GM23338 (cell line): ENCODE measurements at regions not wholly inside any gene's neighbourhood (a gene's known extent, or its start where the extent isn't known, plus 50 kb on each side); places are given as distances from the start of the nearest gene placed in this dataset.

Experiments used
- ATAC-seq: fragments of 200-7000 bp; cut with Tn5 transposase; 3 replicates; pipeline ENCODE4 v1.9.1; 2020
- DNase-seq: peaks from one replicate; pipeline ENCODE4 v3.0.0-alpha.2; 2015; ENCODE audit warnings: low spot score
- H2AFZ ChIP-seq: fragments of 200-600 bp; sonication (generic); 2 replicates; pipeline ENCODE4 v1.8.0; 2016; ENCODE audit warnings: antibody characterized with exemption, mild to moderate bottlenecking, moderate library complexity
- H3F3A ChIP-seq: fragments of 200-600 bp; sonication (generic); replicated peaks from 2 replicates; pipeline ENCODE4 v1.8.0; 2017; ENCODE audit warnings: antibody characterized with exemption, mixed run types, low read depth
- H3K27ac ChIP-seq: fragments of 200-600 bp; sonication (generic); 2 replicates; pipeline ENCODE4 v1.6.1; 2016; ENCODE audit warnings: low read depth
- H3K27me3 ChIP-seq: fragments of 200-600 bp; sonication (generic); 2 replicates; pipeline ENCODE4 v1.8.0; 2016; ENCODE audit warnings: mild to moderate bottlenecking, mixed run types, moderate library complexity; ENCODE audit not compliant: insufficient read depth
- H3K36me3 ChIP-seq: fragments of 200-600 bp; sonication (generic); 2 replicates; pipeline ENCODE4 v1.8.0; 2016; ENCODE audit warnings: mild to moderate bottlenecking; ENCODE audit not compliant: insufficient read depth
- H3K4me1 ChIP-seq: fragments of 200-600 bp; sonication (generic); 2 replicates; pipeline ENCODE4 v1.8.0; 2016; ENCODE audit warnings: mild to moderate bottlenecking, moderate library complexity; ENCODE audit not compliant: insufficient read depth
- H3K4me2 ChIP-seq: fragments of 200-600 bp; sonication (generic); 2 replicates; pipeline ENCODE4 v1.7.1; 2017; ENCODE audit warnings: mixed run types
- H3K4me3 ChIP-seq: fragments of 200-600 bp; sonication (generic); 2 replicates; pipeline ENCODE4 v1.6.1; 2016; ENCODE audit warnings: mixed run types
- H3K79me2 ChIP-seq: fragments of 200-600 bp; sonication (generic); replicated peaks from 2 replicates; pipeline ENCODE4 v1.8.0; 2017; ENCODE audit warnings: mild to moderate bottlenecking; ENCODE audit not compliant: insufficient read depth
- H3K9me2 ChIP-seq: fragments of 200-600 bp; sonication (generic); 2 replicates; pipeline ENCODE4 v1.8.0; 2017; ENCODE audit not compliant: insufficient read depth
- H4K20me1 ChIP-seq: fragments of 200-600 bp; sonication (generic); replicated peaks from 2 replicates; pipeline ENCODE4 v1.8.0; 2017; ENCODE audit warnings: mild to moderate bottlenecking; ENCODE audit not compliant: insufficient read depth
- H3K27ac Mint-ChIP-seq: 2 replicates; pipeline ENCODE4 v1.8.0; 2020; ENCODE audit warnings: inconsistent platforms, mild to moderate bottlenecking, moderate library complexity, mixed read lengths
- H3K27me3 Mint-ChIP-seq: 3 replicates; pipeline ENCODE4 v1.8.0; 2022; ENCODE audit warnings: low read depth, mild to moderate bottlenecking, moderate library complexity, mixed read lengths, inconsistent platforms; ENCODE audit not compliant: insufficient read depth, poor library complexity
- H3K36me3 Mint-ChIP-seq: 3 replicates; pipeline ENCODE4 v1.8.0; 2021; ENCODE audit warnings: low read depth, mild to moderate bottlenecking, inconsistent platforms, moderate library complexity, mixed read lengths
- H3K4me1 Mint-ChIP-seq: 3 replicates; pipeline ENCODE4 v1.8.0; 2020; ENCODE audit warnings: mild to moderate bottlenecking, inconsistent platforms, mixed read lengths
- H3K4me3 Mint-ChIP-seq: 3 replicates; pipeline ENCODE4 v1.8.0; 2021; ENCODE audit warnings: moderate library complexity, mild to moderate bottlenecking, inconsistent platforms, mixed read lengths
- H3K9me3 Mint-ChIP-seq: 3 replicates; pipeline ENCODE4 v1.8.0; 2020; ENCODE audit warnings: moderate library complexity, mild to moderate bottlenecking, inconsistent platforms, mixed read lengths
- CREB1 ChIP-seq: fragments of 250-450 bp; sonication (Bioruptor Pico); IDR thresholded peaks from 2 replicates; pipeline ENCODE4 v1.5.0; 2020; ENCODE audit warnings: low read depth, mild to moderate bottlenecking, moderate library complexity
- CTCF ChIP-seq, 2 experiments: fragments of 200-600 bp in 1 of 2; sonication (generic) in 1 of 2; conservative IDR thresholded peaks; 2 replicates each; pipeline versions ENCODE4 v1.5.1 to v1.6.1; 2016 to 2017; ENCODE audit warnings: antibody characterized with exemption in 2 of 2, low read depth in 2 of 2, mild to moderate bottlenecking in 2 of 2, moderate library complexity in 1 of 2
- ETS1 ChIP-seq: IDR thresholded peaks from 2 replicates; pipeline ENCODE4 v1.6.1; 2016; ENCODE audit warnings: antibody characterized with exemption
- EZH2 ChIP-seq: fragments of 200-600 bp; sonication (generic); IDR thresholded peaks from one replicate; pipeline ENCODE4 v1.8.0; 2017; ENCODE audit warnings: antibody characterized with exemption, mild to moderate bottlenecking, low read depth; ENCODE audit not compliant: unreplicated experiment
- EZH2phosphoT487 ChIP-seq: fragments of 200-600 bp; sonication (generic); IDR thresholded peaks from one replicate; pipeline ENCODE4 v1.8.1; 2018; ENCODE audit warnings: antibody characterized with exemption; ENCODE audit not compliant: unreplicated experiment
- JUNB ChIP-seq: IDR thresholded peaks from one replicate; pipeline ENCODE4 v1.6.1; 2016; ENCODE audit warnings: antibody characterized with exemption; ENCODE audit not compliant: unreplicated experiment
- NANOG ChIP-seq: IDR thresholded peaks from 2 replicates; pipeline ENCODE4 v1.6.1; 2016; ENCODE audit warnings: antibody characterized with exemption, borderline replicate concordance
- POLR2AphosphoS5 ChIP-seq: IDR thresholded peaks from 2 replicates; pipeline ENCODE4 v1.6.1; 2016; ENCODE audit warnings: antibody characterized with exemption, low read depth
- REST ChIP-seq: IDR thresholded peaks from one replicate; pipeline ENCODE4 v1.6.1; 2018; ENCODE audit warnings: antibody characterized with exemption; ENCODE audit not compliant: unreplicated experiment
- ZNF114 ChIP-seq: fragments of 250-450 bp; sonication (Bioruptor Pico); IDR thresholded peaks from 2 replicates; pipeline ENCODE4 v1.5.0; 2020; ENCODE audit warnings: mild to moderate bottlenecking, moderate library complexity
- ZNF331 ChIP-seq: fragments of 250-450 bp; sonication (Bioruptor Pico); IDR thresholded peaks from 2 replicates; pipeline ENCODE4 v1.5.0; 2020; ENCODE audit warnings: low read depth, mild to moderate bottlenecking, moderate library complexity
- ZNF462 ChIP-seq: fragments of 250-450 bp; sonication (Bioruptor Pico); IDR thresholded peaks from 2 replicates; pipeline ENCODE4 v1.5.0; 2020; ENCODE audit warnings: mild to moderate bottlenecking, moderate library complexity

- H3K4me1 Mint-ChIP-seq = peaks cover 28% of the 10 kb centered on the region
- no peaks in the 10 kb centered on the region for H3K9me2 ChIP-seq
- H3K4me2 ChIP-seq = no peak overlapping the region
- no peaks in the 10 kb centered on the region for H3K9me3 Mint-ChIP-seq
- no peaks in the 10 kb centered on the region; the same call in 1 of the 2 replicates for H3K4me1 ChIP-seq
- H3K36me3 Mint-ChIP-seq = peaks cover 29% of the 10 kb centered on the region
- H3K4me3 Mint-ChIP-seq = no peak overlapping the region
- H3K27ac Mint-ChIP-seq = no peak overlapping the region
- no peak for ATAC-seq
- no peak overlapping the region for H2AFZ ChIP-seq
- H4K20me1 ChIP-seq = no peaks in the 10 kb centered on the region; the same call in 1 of the 2 replicates
- H3K36me3 ChIP-seq = no peaks in the 10 kb centered on the region
- TF ChIP-seq NANOG (no peak), ZNF462 (no peak), CREB1 (CRISPR knock-in tag) (no peak), ZNF331 (CRISPR knock-in tag) (no peak), POLR2AphosphoS5 (no peak), ETS1 (no peak), CTCF (conservative IDR thresholded peaks at IDR 0.05; ENCODE audit: low read depth in 2 of 2) (no peak), REST (no peak), ZNF114 (CRISPR knock-in tag) (no peak), JUNB (no peak), EZH2 (no peak), EZH2phosphoT487 (no peak)
- peaks cover 1% of the 10 kb centered on the region for H3K27me3 Mint-ChIP-seq
- H3K79me2 ChIP-seq = peaks cover 94% of the 10 kb centered on the region
- no peak for DNase-seq
- no peaks in the 10 kb centered on the region for H3F3A ChIP-seq
- H3K27ac ChIP-seq = no peak overlapping the region
- H3K4me3 ChIP-seq = no peak overlapping the region
- H3K27me3 ChIP-seq = no peaks in the 10 kb centered on the region
Measured at GRCh38 chrY:19067435-19067834, 293.9 kb upstream of the HSFY2 start.
